Neural progenitor cell (in vitro differentiated cells): ENCODE measurements at regions not wholly inside any gene's neighbourhood (a gene's known extent, or its start where the extent isn't known, plus 50 kb on each side); places are given as distances from the start of the nearest gene placed in this dataset.

Experiments used
- DNase-seq: peaks from one replicate; pipeline ENCODE4 v3.0.0-alpha.2; 2016; ENCODE audit warnings: low spot score
- H2AFZ ChIP-seq: fragments of 200-600 bp; sonication (generic); replicated peaks from 2 replicates; pipeline ENCODE4 v1.6.1; 2016; ENCODE audit warnings: antibody characterized with exemption
- H3F3A ChIP-seq: fragments of 200-600 bp; sonication (generic); 2 replicates; pipeline ENCODE4 v1.6.1; 2016; ENCODE audit warnings: antibody characterized with exemption, low read depth
- H3K27ac ChIP-seq: fragments of 200-600 bp; sonication (generic); 2 replicates; pipeline ENCODE4 v1.5.1; 2016; ENCODE audit warnings: mild to moderate bottlenecking
- H3K27me3 ChIP-seq: fragments of 200-600 bp; sonication (generic); 2 replicates; pipeline ENCODE4 v1.6.1; 2016; ENCODE audit warnings: mild to moderate bottlenecking, moderate library complexity
- H3K36me3 ChIP-seq: fragments of 200-600 bp; sonication (generic); 2 replicates; pipeline ENCODE4 v1.5.1; 2016
- H3K4me1 ChIP-seq: fragments of 200-600 bp; sonication (generic); 2 replicates; pipeline ENCODE4 v1.6.1; 2016; ENCODE audit warnings: mixed run types
- H3K4me2 ChIP-seq: fragments of 200-600 bp; sonication (generic); 2 replicates; pipeline ENCODE4 v1.6.1; 2016
- H3K4me3 ChIP-seq: fragments of 200-600 bp; sonication (generic); 2 replicates; pipeline ENCODE4 v1.5.1; 2016
- H3K79me2 ChIP-seq: fragments of 200-600 bp; sonication (generic); 2 replicates; pipeline ENCODE4 v1.6.1; 2016; ENCODE audit warnings: low read depth
- H3K9ac ChIP-seq: fragments of 200-600 bp; sonication (generic); 2 replicates; pipeline ENCODE4 v1.6.1; 2016
- H3K9me3 ChIP-seq: fragments of 200-600 bp; sonication (generic); 2 replicates; pipeline ENCODE4 v1.5.1; 2016; ENCODE audit warnings: low read depth
- H4K20me1 ChIP-seq: fragments of 200-600 bp; sonication (generic); 2 replicates; pipeline ENCODE4 v1.6.1; 2016; ENCODE audit warnings: low read depth
- H3K27ac Mint-ChIP-seq: 3 replicates; pipeline ENCODE4 v1.8.0; 2021; ENCODE audit warnings: mixed read lengths
- H3K27me3 Mint-ChIP-seq: 2 replicates; pipeline ENCODE4 v1.8.0; 2022; ENCODE audit warnings: low read depth, mild to moderate bottlenecking, inconsistent platforms, moderate library complexity, mixed read lengths; ENCODE audit not compliant: insufficient read depth
- H3K36me3 Mint-ChIP-seq: 3 replicates; pipeline ENCODE4 v1.8.0; 2021; ENCODE audit warnings: mixed read lengths
- H3K4me1 Mint-ChIP-seq: 3 replicates; pipeline ENCODE4 v1.8.0; 2021; ENCODE audit warnings: mixed read lengths
- H3K4me3 Mint-ChIP-seq: 3 replicates; pipeline ENCODE4 v1.8.0; 2021; ENCODE audit warnings: mild to moderate bottlenecking, moderate library complexity, mixed read lengths
- H3K9me3 Mint-ChIP-seq: 3 replicates; pipeline ENCODE4 v1.8.0; 2020; ENCODE audit warnings: mixed read lengths
- EZH2 ChIP-seq: fragments of 200-600 bp; sonication (generic); IDR thresholded peaks from 2 replicates; pipeline ENCODE4 v1.6.1; 2017; ENCODE audit warnings: antibody characterized with exemption, mild to moderate bottlenecking, moderate library complexity
- EZH2phosphoT487 ChIP-seq: fragments of 200-600 bp; sonication (generic); IDR thresholded peaks from 2 replicates; pipeline ENCODE4 v1.6.1; 2017; ENCODE audit warnings: antibody characterized with exemption
- TF ChIP-seq, protein P1 (sequence below): fragments of 200-600 bp; sonication (generic); IDR thresholded peaks from 2 replicates; pipeline ENCODE4 v1.5.1; 2017; ENCODE audit warnings: antibody characterized with exemption, mild to moderate bottlenecking

DNA sequence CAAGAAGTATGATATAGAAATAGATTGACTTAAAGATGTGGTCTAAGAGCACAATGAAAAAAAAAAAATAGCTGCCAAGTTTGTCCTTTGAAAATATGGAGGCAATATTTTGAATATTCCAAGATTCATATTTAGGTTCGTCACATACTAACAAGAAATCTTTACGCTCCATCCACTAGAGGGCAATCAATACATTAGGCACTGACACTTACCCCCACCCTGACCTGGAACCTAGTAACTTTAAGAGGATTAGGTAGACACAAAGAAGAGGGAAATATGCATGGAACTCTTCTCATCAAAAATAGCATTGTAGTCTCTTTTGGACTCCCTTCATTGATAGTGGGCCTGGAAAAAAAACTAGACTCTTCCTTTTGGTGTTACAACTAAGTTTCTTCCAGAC is 1108.1 kb downstream of the PCDH19 start:
- no peak overlapping the region for H3K4me3 ChIP-seq

DNA sequence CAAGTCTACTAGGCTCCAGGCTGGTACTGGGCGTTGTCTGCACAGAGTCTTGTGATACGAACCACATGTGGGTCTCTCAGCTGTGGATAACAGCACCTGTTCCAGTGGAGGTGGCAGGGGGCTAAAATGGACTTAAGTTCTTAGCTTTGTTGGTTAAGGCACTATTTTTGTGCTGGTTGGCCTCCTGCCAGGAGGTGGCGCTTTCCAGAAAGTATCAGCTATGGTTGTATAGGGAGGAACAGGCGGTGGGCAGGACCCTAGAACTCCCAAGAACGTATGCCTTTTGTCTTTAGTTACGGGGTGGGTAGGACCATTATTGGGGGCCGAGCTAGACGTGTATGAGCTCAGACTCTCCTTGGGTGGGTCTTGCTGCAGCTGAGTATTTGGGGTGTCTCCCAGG is 1138.4 kb downstream of the PCDH19 start:
- Histone ChIP-seq H3K4me3 (no peak overlapping the region), H3K4me2 (no peak overlapping the region), H3K4me1 (no peaks in the 10 kb centered on the region), H3K9me3 (peaks cover 3% of the 10 kb centered on the region), H3K36me3 (no peaks in the 10 kb centered on the region), H2AFZ (no peak overlapping the region), H3K27me3 (no peaks in the 10 kb centered on the region), H3F3A (no peaks in the 10 kb centered on the region), H4K20me1 (no peaks in the 10 kb centered on the region), H3K27ac (no peak overlapping the region), H3K9ac (no peak overlapping the region), H3K79me2 (no peaks in the 10 kb centered on the region)
- Mint-ChIP-seq H3K27me3 (no peaks in the 10 kb centered on the region), H3K27ac (no peak overlapping the region), H3K4me1 (no peaks in the 10 kb centered on the region), H3K4me3 (no peak overlapping the region), H3K9me3 (peaks cover 8% of the 10 kb centered on the region), H3K36me3 (no peaks in the 10 kb centered on the region)
- TF ChIP-seq EZH2phosphoT487 (no peak), EZH2 (no peak)
- TF ChIP-seq, protein P1, sequence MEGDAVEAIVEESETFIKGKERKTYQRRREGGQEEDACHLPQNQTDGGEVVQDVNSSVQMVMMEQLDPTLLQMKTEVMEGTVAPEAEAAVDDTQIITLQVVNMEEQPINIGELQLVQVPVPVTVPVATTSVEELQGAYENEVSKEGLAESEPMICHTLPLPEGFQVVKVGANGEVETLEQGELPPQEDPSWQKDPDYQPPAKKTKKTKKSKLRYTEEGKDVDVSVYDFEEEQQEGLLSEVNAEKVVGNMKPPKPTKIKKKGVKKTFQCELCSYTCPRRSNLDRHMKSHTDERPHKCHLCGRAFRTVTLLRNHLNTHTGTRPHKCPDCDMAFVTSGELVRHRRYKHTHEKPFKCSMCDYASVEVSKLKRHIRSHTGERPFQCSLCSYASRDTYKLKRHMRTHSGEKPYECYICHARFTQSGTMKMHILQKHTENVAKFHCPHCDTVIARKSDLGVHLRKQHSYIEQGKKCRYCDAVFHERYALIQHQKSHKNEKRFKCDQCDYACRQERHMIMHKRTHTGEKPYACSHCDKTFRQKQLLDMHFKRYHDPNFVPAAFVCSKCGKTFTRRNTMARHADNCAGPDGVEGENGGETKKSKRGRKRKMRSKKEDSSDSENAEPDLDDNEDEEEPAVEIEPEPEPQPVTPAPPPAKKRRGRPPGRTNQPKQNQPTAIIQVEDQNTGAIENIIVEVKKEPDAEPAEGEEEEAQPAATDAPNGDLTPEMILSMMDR: no peak
- DNase-seq: no peak

More for the DNA sequence above, 1108.1 kb downstream of the PCDH19 start:
- Histone ChIP-seq H3F3A (no peaks in the 10 kb centered on the region), H2AFZ (no peak overlapping the region), H3K79me2 (no peaks in the 10 kb centered on the region), H3K27ac (no peak overlapping the region), H3K9ac (no peak overlapping the region), H3K4me2 (no peak overlapping the region), H3K4me1 (peaks cover 5% of the 10 kb centered on the region), H3K36me3 (no peaks in the 10 kb centered on the region), H3K9me3 (no peaks in the 10 kb centered on the region), H3K27me3 (no peaks in the 10 kb centered on the region), H4K20me1 (no peaks in the 10 kb centered on the region)
- no peaks in the 10 kb centered on the region for H3K9me3 Mint-ChIP-seq
- H3K4me1 Mint-ChIP-seq: peaks cover 24% of the 10 kb centered on the region
- H3K27me3 Mint-ChIP-seq: no peaks in the 10 kb centered on the region
- no peak for TF ChIP-seq EZH2phosphoT487
- no peak for TF ChIP-seq EZH2
- TF ChIP-seq, protein P1: peak; percentile 70
- peak; percentile 71 for DNase-seq
- no peak overlapping the region for H3K4me3 Mint-ChIP-seq
- no peak overlapping the region for H3K27ac Mint-ChIP-seq
- H3K36me3 Mint-ChIP-seq: no peaks in the 10 kb centered on the region

DNA sequence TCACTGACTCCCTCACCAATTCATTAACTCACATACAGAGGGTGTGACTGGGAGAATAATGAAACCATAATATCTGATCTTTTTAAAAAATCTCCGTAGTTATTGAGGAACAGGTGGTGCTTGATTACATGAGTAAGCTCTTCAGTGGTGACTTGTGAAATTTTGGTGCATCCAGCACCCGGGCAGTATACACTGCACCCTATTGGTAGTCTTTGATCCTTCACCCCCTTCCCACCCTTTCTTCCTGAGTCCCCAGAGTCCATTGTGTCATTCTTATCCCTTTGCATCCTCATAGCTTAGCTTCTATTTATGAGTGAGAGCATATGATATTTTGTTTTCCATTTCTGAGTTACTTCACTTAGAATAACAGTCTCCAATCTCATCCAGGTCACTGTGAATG is 1143.8 kb downstream of the PCDH19 start:
- Histone ChIP-seq H3K4me1 (peaks cover 5% of the 10 kb centered on the region), H3K27ac (no peak overlapping the region), H3K9me3 (no peaks in the 10 kb centered on the region), H3F3A (no peaks in the 10 kb centered on the region), H4K20me1 (no peaks in the 10 kb centered on the region), H3K9ac (no peak overlapping the region), H2AFZ (no peak overlapping the region), H3K4me2 (no peak overlapping the region), H3K4me3 (no peak overlapping the region), H3K36me3 (no peaks in the 10 kb centered on the region), H3K79me2 (no peaks in the 10 kb centered on the region), H3K27me3 (no peaks in the 10 kb centered on the region)
- Mint-ChIP-seq H3K4me3 (no peak overlapping the region), H3K4me1 (no peaks in the 10 kb centered on the region), H3K36me3 (no peaks in the 10 kb centered on the region), H3K27me3 (no peaks in the 10 kb centered on the region), H3K9me3 (peaks cover 5% of the 10 kb centered on the region), H3K27ac (no peak overlapping the region)
- TF ChIP-seq, protein P1: no peak
- TF ChIP-seq EZH2phosphoT487: no peak
- no peak for TF ChIP-seq EZH2
- DNase-seq: no peak
